ENCODE measurements at regions not wholly inside any gene's neighbourhood (a gene's known extent, or its start where the extent isn't known, plus 50 kb on each side); places are given as distances from the start of the nearest gene placed in this dataset.
"Not testable (repeated sequence)": the region's sequence is repeated elsewhere in the genome, so short reads cannot be mapped to it uniquely, and the experiment has no call there.

GRCh38 chr1:58939666-58940370, 156.0 kb upstream of the JUN start:
- no peak for FAIRE-seq

GRCh38 chr1:58941471-58942289, 157.8 kb upstream of the JUN start:
- FAIRE-seq = no peak

GRCh38 chr1:58942759-58943191, 158.9 kb upstream of the JUN start:
- no peak for FAIRE-seq

DNA sequence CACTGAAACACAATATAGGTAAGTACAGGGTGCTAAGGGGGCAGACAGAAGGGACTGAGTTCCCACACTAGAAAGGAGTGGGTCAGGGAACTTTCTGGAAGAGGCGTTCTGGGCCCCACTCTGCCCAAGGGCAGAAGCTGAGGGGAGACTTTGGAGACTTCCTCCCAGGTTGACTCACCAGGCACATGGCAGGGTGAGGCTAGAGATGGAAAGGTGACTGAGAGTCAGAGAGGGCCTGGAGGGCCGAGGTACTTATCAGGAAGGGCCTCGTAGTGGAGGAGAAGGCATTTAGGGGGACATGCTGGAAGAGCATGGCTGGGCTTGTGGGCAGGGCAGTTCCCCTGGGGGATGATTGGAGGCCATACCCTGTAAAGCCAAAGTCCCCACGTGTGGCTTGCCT, 159.9 kb upstream of the JUN start:
- no peak for FAIRE-seq

GRCh38 chr1:58944439-58944838, 160.6 kb upstream of the JUN start:
- no peak for FAIRE-seq

DNA sequence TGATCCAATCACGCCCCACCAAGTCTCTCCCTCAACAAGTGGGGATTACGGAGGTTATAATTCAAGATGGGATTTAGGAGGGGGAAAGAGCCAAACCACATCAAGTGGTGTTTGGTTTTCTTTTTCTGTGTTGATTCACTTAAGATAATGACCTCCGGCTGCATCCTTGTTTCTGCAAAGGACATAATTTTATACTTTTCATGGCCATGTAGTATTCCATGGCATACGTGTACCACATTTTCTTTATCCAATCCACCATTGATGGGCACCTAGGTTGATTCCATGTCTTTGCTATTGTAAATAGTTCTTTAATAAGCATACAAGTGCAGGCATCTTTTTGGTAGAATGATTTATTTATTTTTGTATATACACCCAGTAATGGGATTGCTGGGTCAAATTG, 162.5 kb upstream of the JUN start:
- FAIRE-seq = no peak

DNA sequence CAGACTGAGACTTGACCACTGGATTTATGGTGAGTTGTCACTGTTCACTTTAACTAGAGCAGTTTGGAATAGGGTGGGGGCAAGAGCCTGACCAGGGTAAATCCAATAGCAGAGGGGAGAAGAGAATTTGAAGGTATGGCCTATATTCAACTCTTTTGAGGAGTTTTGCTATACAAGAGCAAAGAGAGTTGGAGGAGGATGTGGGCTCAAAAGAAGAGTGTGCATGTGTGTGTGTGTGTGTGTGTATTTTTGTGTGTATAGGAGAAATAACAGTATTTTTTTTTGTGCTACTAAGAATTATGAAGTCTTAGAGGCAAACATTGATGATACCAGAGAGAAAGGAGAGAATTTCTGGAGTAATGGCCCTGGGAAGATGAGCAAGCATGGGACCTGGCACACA, 164.8 kb upstream of the JUN start:
- no peak for FAIRE-seq

GRCh38 chr1:58949551-58950220, 165.8 kb upstream of the JUN start:
- no peak for FAIRE-seq

DNA sequence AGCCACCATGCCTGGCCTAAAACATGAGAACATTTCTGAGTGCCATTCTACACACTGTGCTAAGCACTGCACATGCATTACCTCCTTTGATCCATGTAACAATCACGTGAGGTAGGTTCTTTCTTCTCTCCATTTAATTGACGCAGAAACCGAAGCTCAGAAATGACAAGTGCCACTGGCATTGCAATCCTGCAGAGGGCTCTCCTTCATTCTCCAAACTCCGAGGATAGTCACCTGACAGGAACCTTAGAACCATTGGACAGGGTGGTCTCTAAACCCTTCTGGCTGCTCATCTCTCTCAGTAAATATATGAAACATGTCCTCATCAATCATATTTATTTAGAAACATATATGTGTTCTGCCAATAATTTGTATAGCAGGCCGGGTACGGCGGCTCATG, 167.1 kb upstream of the JUN start:
- no peak for FAIRE-seq

- not testable (repeated sequence) for FAIRE-seq
Observed at GRCh38 chr1:58953951-58954350, 170.1 kb upstream of the JUN start.

- not testable (repeated sequence) for FAIRE-seq
Observed at GRCh38 chr1:58963287-58963686, 179.4 kb upstream of the JUN start.

DNA sequence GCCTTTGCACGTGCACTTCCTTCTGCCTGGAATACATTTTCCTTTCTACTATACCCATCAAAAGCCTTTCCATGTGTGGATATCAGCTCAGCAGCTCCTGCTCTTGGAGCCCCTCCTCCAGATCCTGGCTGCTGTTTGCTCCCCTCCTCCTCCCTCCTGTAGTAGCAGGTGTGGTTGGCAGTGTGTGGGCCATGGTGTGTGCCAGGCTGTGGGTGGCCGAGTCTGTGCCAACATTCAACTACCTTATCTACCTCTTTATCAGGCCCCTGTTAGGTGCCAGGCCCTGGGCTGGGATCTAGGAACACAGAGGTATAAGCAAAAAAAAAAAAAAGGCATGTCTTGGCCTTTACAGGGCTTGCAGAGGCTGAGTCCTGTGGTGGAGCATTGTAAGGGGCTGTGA, 180.6 kb upstream of the JUN start:
- FAIRE-seq = no peak

DNA sequence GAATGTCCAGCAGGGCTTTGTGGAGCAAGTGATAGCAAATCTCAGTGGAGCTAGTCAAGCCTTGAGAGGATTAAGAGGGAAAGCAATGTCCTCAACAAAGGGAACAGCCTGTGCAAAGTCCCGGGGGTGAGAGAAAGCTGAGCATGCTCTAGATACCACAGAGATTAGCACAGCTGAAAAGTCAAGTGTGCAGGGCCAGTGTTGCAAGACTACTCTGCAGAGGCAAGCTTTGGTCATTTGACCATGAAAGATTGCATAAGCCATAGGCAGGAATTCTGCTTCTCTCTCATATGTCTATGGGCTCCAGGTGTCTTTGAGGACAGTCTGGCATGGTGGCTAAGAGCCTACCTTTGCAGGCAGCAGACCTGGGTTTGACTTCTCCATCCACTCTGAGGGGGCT, 181.0 kb upstream of the JUN start:
- no peak for FAIRE-seq

GRCh38 chr1:58966103-58966916, 182.5 kb upstream of the JUN start:
- FAIRE-seq = no peak

DNA sequence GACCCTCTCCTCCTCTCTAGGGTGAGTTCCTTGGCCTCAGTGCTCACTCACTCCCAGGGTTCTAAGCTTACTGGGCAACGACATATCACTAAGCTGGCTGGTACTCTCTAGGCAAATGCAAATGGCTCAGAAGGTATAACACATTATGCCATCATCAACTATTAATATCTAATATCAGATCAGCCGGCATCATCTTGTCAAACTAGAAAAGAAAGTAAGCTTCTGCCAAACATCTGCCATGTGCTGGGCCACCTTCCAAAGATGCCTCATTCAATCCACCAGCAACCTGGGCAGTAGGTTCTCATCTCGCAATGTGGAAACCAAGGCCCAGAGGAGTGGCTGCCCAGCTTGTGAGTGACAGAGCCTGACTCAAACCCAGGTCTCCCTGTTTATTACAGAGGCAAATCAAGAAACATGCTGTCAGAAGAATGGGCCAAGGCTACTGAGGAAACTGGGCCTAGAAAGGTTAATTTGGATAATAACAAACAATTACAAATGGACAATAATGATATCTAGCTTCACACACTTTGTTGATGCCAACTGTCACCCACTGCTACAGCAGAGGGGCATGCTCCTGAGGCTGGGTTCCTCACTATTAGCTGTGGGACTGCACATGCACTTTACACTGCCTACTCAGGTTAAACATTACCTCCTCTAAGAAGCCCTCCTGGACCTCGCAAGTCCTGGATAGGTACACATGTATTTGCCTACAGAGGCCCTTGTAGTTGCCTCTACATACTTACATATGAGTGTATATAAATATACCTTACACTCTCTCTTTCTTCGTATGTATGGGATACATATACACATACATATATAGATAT, 183.3 kb upstream of the JUN start:
- no peak for FAIRE-seq

GRCh38 chr1:58968360-58968952, 184.6 kb upstream of the JUN start:
- peak; percentile 51 for FAIRE-seq

- not testable (repeated sequence) for FAIRE-seq
Observed at GRCh38 chr1:58969176-58969575, 185.3 kb upstream of the JUN start.

DNA sequence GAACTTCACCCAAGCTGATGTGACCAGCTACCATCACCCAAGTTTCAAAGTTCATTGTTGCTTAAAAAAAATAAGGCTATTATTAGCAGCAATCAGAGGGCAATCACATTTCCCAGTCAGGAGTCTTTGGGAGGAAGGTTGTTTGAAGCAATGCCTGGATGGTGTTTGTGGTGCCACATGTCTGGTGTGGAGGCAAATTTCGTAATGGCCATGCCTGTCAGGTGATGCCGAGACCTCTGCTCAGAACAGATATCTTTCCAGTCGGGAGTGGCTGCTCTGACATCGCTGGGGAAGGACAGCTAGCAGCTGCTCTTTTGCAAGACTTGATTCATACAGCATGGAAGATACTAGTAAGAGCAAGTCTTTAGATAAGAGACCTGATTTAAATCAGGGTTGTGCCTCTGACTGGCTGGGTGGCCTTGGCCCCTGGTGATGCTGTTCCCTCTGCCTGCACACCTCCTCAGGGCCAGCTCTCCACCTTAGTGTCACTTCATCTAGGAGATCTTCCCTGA, 187.8 kb upstream of the JUN start:
- FAIRE-seq = no peak

- no peak for FAIRE-seq
Observed at GRCh38 chr1:58975888-58976287, 192.0 kb upstream of the JUN start.

- FAIRE-seq = no peak
Observed at GRCh38 chr1:58976294-58976693, 192.4 kb upstream of the JUN start.

DNA sequence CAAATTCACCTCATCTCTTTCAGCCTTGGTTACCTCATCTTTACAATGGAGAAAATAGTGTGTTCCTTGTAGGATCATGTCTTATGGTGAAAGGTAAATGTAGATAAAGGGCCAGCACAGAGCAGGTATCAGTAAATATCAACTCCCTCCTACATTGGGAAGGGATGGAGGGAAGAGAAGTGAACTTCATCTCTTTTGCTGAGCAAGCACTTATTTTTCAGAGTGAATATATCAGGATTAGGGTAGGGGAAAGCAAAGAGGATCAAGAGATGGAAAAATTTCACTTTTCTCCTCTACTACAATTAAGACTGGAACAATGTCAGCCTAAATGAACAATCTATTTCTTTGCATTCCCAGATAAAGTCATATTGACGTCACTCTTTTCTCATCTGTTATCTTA, 193.8 kb upstream of the JUN start:
- no peak for FAIRE-seq

Measured in endometrium (tissue), 2 donors.